ENCODE measurements at regions not wholly inside any gene's neighbourhood (a gene's known extent, or its start where the extent isn't known, plus 50 kb on each side); places are given as distances from the start of the nearest gene placed in this dataset.
"Not testable (repeated sequence)": the region's sequence is repeated elsewhere in the genome, so short reads cannot be mapped to it uniquely, and the experiment has no call there.

- no peak for DNase-seq (ENCODE audit: low spot score)
- no peak for TF ChIP-seq CTCF (IDR thresholded peaks at IDR 0.05; ENCODE audit: extremely low read depth, missing control alignments)
Measured at GRCh38 chr9:108743901-108744371, 111.8 kb downstream of the ACTL7B start.

- TF ChIP-seq CTCF (IDR thresholded peaks at IDR 0.05; ENCODE audit: extremely low read depth, missing control alignments) = no peak
- DNase-seq (ENCODE audit: low spot score) = no peak
Measured at GRCh38 chr9:108743416-108743815, 112.4 kb downstream of the ACTL7B start.

GRCh38 chr9:108742191-108742590, 113.6 kb downstream of the ACTL7B start:
- DNase-seq (ENCODE audit: low spot score) = no peak
- no peak for TF ChIP-seq CTCF (IDR thresholded peaks at IDR 0.05; ENCODE audit: extremely low read depth, missing control alignments)

- DNase-seq (ENCODE audit: low spot score) = not testable (repeated sequence)
Measured at GRCh38 chr9:108731292-108731691, 124.5 kb downstream of the ACTL7B start.

GRCh38 chr9:108727580-108728111, 128.1 kb downstream of the ACTL7B start:
- no peak for TF ChIP-seq CTCF (IDR thresholded peaks at IDR 0.05; ENCODE audit: extremely low read depth, missing control alignments)
- no peak for DNase-seq (ENCODE audit: low spot score)

- no peak for DNase-seq (ENCODE audit: low spot score)
- TF ChIP-seq CTCF (IDR thresholded peaks at IDR 0.05; ENCODE audit: extremely low read depth, missing control alignments) = no peak
Measured at GRCh38 chr9:108724652-108725051, 131.1 kb downstream of the ACTL7B start.

- no peak for TF ChIP-seq CTCF (IDR thresholded peaks at IDR 0.05; ENCODE audit: extremely low read depth, missing control alignments)
Measured at GRCh38 chr9:108724122-108724521, 131.7 kb downstream of the ACTL7B start.

GRCh38 chr9:108722396-108722795, 133.4 kb downstream of the ACTL7B start:
- DNase-seq (ENCODE audit: low spot score) = no peak
- TF ChIP-seq CTCF (IDR thresholded peaks at IDR 0.05; ENCODE audit: extremely low read depth, missing control alignments) = no peak

More at GRCh38 chr9:108724122-108724521, 131.7 kb downstream of the ACTL7B start:
- no peak for DNase-seq (ENCODE audit: low spot score)
